Hematopoietic multipotent progenitor cell treated with erythropoietin and hydrocortisone succinate and interleukin-3 and kit ligand, for 8 days (in vitro differentiated cells): ENCODE measurements at regions not wholly inside any gene's neighbourhood (a gene's known extent, or its start where the extent isn't known, plus 50 kb on each side); places are given as distances from the start of the nearest gene placed in this dataset.

Source experiments
- DNase-seq: peaks from one replicate; pipeline ENCODE4 v3.0.0-alpha.2; 2015

GRCh38 chr4:148793221-148793620 lies 351.0 kb upstream of the NR3C2 start:
- DNase-seq, result no peak

GRCh38 chr4:148790691-148791090 lies 348.5 kb upstream of the NR3C2 start:
- DNase-seq, result no peak

- no peak for DNase-seq
These were observed 348.0 kb upstream of the NR3C2 start for GRCh38 chr4:148790246-148790645.

- no peak for DNase-seq
These were observed 345.7 kb upstream of the NR3C2 start for GRCh38 chr4:148787831-148788477.

GRCh38 chr4:148787285-148787684 lies 345.1 kb upstream of the NR3C2 start:
- DNase-seq, result no peak

- DNase-seq, result no peak
These were observed 344.5 kb upstream of the NR3C2 start for GRCh38 chr4:148786699-148787098.

- no peak for DNase-seq
These were observed 340.1 kb upstream of the NR3C2 start for GRCh38 chr4:148782284-148782683.

- no peak for DNase-seq
These were observed 338.3 kb upstream of the NR3C2 start for GRCh38 chr4:148780426-148781005.

- DNase-seq, result no peak
These were observed 337.6 kb upstream of the NR3C2 start for GRCh38 chr4:148779771-148780170.

- no peak for DNase-seq
These were observed 336.9 kb upstream of the NR3C2 start for GRCh38 chr4:148778980-148779675.

GRCh38 chr4:148776941-148777340 lies 334.7 kb upstream of the NR3C2 start:
- no peak for DNase-seq

- DNase-seq, result no peak
These were observed 331.9 kb upstream of the NR3C2 start for GRCh38 chr4:148774134-148774533.

- DNase-seq, result no peak
These were observed 331.1 kb upstream of the NR3C2 start for GRCh38 chr4:148773313-148773712.

GRCh38 chr4:148770848-148771247 lies 328.6 kb upstream of the NR3C2 start:
- no peak for DNase-seq

- DNase-seq, result peak; percentile 1
These were observed 328.2 kb upstream of the NR3C2 start for GRCh38 chr4:148770377-148770776.

- no peak for DNase-seq
These were observed 322.5 kb upstream of the NR3C2 start for GRCh38 chr4:148764720-148765119.

- no peak for DNase-seq
These were observed 315.0 kb upstream of the NR3C2 start for GRCh38 chr4:148757171-148757570.

GRCh38 chr4:148749403-148749802 lies 307.2 kb upstream of the NR3C2 start:
- no peak for DNase-seq

- DNase-seq, result no peak
These were observed 305.6 kb upstream of the NR3C2 start for GRCh38 chr4:148747721-148748268.

- no peak for DNase-seq
These were observed 298.5 kb upstream of the NR3C2 start for GRCh38 chr4:148740701-148741100.

- DNase-seq, result no peak
These were observed 295.0 kb upstream of the NR3C2 start for GRCh38 chr4:148737061-148737770.

- no peak for DNase-seq
These were observed 293.4 kb upstream of the NR3C2 start for GRCh38 chr4:148735432-148736155.

- DNase-seq, result no peak
These were observed 288.6 kb upstream of the NR3C2 start for GRCh38 chr4:148730766-148731165.
